Upper lobe of left lung (tissue), 4 donors: ENCODE measurements at regions not wholly inside any gene's neighbourhood (a gene's known extent, or its start where the extent isn't known, plus 50 kb on each side); places are given as distances from the start of the nearest gene placed in this dataset.

Source experiments
- EP300 ChIP-seq, 4 donors: sonication (generic); formaldehyde crosslinking; IDR thresholded peaks; one replicate each; pipeline ENCODE4 v1.5.1; 2017; ENCODE audit warnings: antibody characterized with exemption in 4 of 4, control low read depth in 2 of 4
- POLR2A ChIP-seq, 4 donors: fragments of 450-650 bp; IDR thresholded peaks; one replicate each; pipeline ENCODE4 v1.5.1; 2016 to 2017; ENCODE audit warnings: antibody characterized with exemption in 4 of 4, mild to moderate bottlenecking in 2 of 4
- TF ChIP-seq, protein P1 (sequence below), 6 experiments: fragments of 450-650 bp in 4 of 6; fragments of 200-600 bp in 2 of 6; sonication (generic) in 2 of 6; IDR thresholded peaks; one replicate each; pipeline ENCODE4 v1.5.1; 2016 to 2019; ENCODE audit warnings: antibody characterized with exemption in 6 of 6

DNA sequence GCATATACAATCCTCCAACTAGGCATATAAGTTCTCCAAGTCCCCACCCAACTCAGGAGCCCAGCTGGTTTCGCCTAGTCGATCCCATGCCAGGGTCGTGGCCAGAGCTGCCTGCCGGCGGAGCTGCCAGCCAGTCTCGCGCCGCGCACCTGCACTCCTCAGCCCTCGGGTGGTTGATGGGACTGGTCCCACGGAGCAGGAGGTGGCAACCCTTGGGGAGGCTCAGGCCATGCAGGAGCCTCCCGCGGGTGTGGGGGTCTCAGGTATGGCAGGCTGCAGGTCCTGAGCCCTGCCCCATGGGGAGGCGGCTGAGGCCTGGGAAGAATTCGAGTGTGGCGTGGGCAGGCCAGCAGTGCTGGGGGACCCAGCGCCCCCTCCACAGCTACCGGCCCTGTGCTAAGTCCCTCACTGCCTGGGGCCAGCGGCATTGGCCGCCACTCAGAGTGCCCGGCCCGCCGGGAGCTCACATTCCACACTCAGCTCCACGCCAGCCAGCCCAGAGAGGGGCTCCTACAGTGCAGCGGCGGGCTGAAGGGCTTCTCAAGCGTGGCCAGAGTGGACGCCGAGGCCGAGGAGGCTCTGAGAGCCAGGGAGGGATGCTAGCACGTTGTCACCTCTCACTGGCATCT, 1086.4 kb upstream of the PCDH10 start:
- TF ChIP-seq, protein P1, sequence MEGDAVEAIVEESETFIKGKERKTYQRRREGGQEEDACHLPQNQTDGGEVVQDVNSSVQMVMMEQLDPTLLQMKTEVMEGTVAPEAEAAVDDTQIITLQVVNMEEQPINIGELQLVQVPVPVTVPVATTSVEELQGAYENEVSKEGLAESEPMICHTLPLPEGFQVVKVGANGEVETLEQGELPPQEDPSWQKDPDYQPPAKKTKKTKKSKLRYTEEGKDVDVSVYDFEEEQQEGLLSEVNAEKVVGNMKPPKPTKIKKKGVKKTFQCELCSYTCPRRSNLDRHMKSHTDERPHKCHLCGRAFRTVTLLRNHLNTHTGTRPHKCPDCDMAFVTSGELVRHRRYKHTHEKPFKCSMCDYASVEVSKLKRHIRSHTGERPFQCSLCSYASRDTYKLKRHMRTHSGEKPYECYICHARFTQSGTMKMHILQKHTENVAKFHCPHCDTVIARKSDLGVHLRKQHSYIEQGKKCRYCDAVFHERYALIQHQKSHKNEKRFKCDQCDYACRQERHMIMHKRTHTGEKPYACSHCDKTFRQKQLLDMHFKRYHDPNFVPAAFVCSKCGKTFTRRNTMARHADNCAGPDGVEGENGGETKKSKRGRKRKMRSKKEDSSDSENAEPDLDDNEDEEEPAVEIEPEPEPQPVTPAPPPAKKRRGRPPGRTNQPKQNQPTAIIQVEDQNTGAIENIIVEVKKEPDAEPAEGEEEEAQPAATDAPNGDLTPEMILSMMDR (IDR thresholded peaks at IDR 0.05) = no peak
- TF ChIP-seq POLR2A (IDR thresholded peaks at IDR 0.05) (no peak), EP300 (IDR thresholded peaks at IDR 0.05) (no peak)
